Chondrocyte (in vitro differentiated cells): ENCODE measurements at regions not wholly inside any gene's neighbourhood (a gene's known extent, or its start where the extent isn't known, plus 50 kb on each side); places are given as distances from the start of the nearest gene placed in this dataset.
A peak's percentile ranks its signal among the peaks of the same experiment; 100 is the strongest.

Experiments used
- DNase-seq: peaks from one replicate; pipeline ENCODE4 v3.0.0; 2021; ENCODE audit warnings: mixed read lengths, low spot score
- H3K27ac Mint-ChIP-seq: one replicate; pipeline ENCODE4 v1.8.0; 2021; ENCODE audit warnings: mild to moderate bottlenecking, moderate library complexity, mixed read lengths; ENCODE audit not compliant: unreplicated experiment
- H3K27me3 Mint-ChIP-seq: 2 replicates; pipeline ENCODE4 v1.8.0; 2021; ENCODE audit warnings: low read depth, mixed read lengths
- H3K36me3 Mint-ChIP-seq: 2 replicates; pipeline ENCODE4 v1.8.0; 2021; ENCODE audit warnings: low read depth, mixed read lengths
- H3K4me1 Mint-ChIP-seq: 2 replicates; pipeline ENCODE4 v1.8.0; 2021; ENCODE audit warnings: low read depth, mild to moderate bottlenecking, mixed read lengths
- H3K4me3 Mint-ChIP-seq: one replicate; pipeline ENCODE4 v1.8.0; 2021; ENCODE audit warnings: mild to moderate bottlenecking, moderate library complexity, mixed read lengths; ENCODE audit not compliant: unreplicated experiment
- H3K9me3 Mint-ChIP-seq: 2 replicates; pipeline ENCODE4 v1.8.0; 2021; ENCODE audit warnings: low read depth, mixed read lengths
- TF ChIP-seq, protein P1 (sequence below): fragments of 200-600 bp; sonication (generic); IDR thresholded peaks from 2 replicates; pipeline ENCODE4 v1.5.0; 2021; ENCODE audit warnings: antibody characterized with exemption, mild to moderate bottlenecking, moderate library complexity

GRCh38 chr5:54718656-54719055, 201.1 kb downstream of the SNX18 start:
- TF ChIP-seq, protein P1, sequence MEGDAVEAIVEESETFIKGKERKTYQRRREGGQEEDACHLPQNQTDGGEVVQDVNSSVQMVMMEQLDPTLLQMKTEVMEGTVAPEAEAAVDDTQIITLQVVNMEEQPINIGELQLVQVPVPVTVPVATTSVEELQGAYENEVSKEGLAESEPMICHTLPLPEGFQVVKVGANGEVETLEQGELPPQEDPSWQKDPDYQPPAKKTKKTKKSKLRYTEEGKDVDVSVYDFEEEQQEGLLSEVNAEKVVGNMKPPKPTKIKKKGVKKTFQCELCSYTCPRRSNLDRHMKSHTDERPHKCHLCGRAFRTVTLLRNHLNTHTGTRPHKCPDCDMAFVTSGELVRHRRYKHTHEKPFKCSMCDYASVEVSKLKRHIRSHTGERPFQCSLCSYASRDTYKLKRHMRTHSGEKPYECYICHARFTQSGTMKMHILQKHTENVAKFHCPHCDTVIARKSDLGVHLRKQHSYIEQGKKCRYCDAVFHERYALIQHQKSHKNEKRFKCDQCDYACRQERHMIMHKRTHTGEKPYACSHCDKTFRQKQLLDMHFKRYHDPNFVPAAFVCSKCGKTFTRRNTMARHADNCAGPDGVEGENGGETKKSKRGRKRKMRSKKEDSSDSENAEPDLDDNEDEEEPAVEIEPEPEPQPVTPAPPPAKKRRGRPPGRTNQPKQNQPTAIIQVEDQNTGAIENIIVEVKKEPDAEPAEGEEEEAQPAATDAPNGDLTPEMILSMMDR, result no peak
- Mint-ChIP-seq H3K4me3 (no peak overlapping the region), H3K4me1 (peaks cover 59% of the 10 kb centered on the region), H3K9me3 (peaks cover 11% of the 10 kb centered on the region), H3K27me3 (no peaks in the 10 kb centered on the region), H3K36me3 (peaks cover 5% of the 10 kb centered on the region), H3K27ac (peak overlapping the region; percentile 97)
- no peak for DNase-seq

DNA sequence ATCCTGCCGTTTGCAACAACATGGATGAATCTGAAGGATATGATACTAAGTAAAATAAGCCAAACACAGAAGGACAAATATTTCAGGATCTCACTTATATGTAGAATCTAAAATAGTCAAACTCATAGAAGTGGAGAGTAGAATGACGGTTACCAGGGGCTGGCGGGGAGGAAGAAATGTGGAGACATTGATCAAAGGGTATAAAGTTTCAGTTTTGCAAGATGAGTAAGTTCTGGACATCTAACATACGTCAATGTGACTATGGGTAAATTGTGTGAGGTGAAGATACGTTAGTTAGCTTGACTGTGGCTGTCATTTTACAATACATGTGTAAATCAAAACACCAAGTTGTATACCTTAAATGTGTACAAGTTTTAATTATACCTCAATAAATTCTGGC, 200.3 kb downstream of the SNX18 start:
- H3K9me3 Mint-ChIP-seq, result peaks cover 10% of the 10 kb centered on the region
- TF ChIP-seq, protein P1, result no peak
- no peaks in the 10 kb centered on the region for H3K27me3 Mint-ChIP-seq
- no peak overlapping the region for H3K4me3 Mint-ChIP-seq
- DNase-seq, result no peak
- H3K36me3 Mint-ChIP-seq, result peaks cover 5% of the 10 kb centered on the region
- peaks cover 57% of the 10 kb centered on the region for H3K4me1 Mint-ChIP-seq
- H3K27ac Mint-ChIP-seq, result peak overlapping the region; percentile 97

- peaks cover 5% of the 10 kb centered on the region for H3K36me3 Mint-ChIP-seq
- H3K4me3 Mint-ChIP-seq, result no peak overlapping the region
- peaks cover 53% of the 10 kb centered on the region for H3K4me1 Mint-ChIP-seq
- peaks cover 9% of the 10 kb centered on the region for H3K9me3 Mint-ChIP-seq
- no peak overlapping the region for H3K27ac Mint-ChIP-seq
- TF ChIP-seq, protein P1, result no peak
- no peaks in the 10 kb centered on the region for H3K27me3 Mint-ChIP-seq
- no peak for DNase-seq
These were observed 199.9 kb downstream of the SNX18 start for GRCh38 chr5:54717459-54717858.

DNA sequence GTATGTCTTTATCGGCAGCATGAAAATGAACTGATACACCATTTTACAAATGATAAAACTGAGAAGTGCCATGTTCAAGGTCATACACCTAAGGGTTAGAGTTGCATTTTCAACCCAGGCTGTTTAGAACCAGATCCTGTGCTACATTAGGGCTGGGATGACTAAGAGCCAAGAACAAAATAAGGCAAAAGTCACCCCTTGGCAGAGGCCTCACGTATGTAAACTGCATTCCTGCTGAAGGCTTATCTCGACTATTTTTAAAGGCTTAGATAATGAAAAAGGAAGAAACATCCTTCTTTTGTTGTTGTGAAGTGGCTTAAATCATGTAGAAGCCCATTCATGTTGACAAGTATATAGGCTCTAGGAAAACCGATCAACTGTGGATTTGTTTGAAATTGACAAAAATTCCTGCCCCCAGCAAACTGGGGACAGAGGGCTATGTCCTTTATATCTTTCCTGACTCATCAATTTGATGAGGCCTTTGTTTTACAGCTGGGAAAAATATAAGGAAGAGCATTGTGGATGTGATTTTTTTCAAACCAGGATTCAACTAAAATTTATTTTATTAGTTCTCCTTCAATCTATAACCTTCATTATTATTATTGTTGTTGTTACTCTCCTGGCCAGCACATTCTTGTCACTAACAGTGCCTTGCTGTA, 196.5 kb downstream of the SNX18 start:
- Mint-ChIP-seq H3K4me3 (no peak overlapping the region), H3K36me3 (peaks cover 5% of the 10 kb centered on the region), H3K27ac (no peak overlapping the region), H3K9me3 (peaks cover 9% of the 10 kb centered on the region), H3K27me3 (no peaks in the 10 kb centered on the region), H3K4me1 (peaks cover 20% of the 10 kb centered on the region)
- TF ChIP-seq, protein P1, result no peak
- DNase-seq, result no peak

GRCh38 chr5:54709096-54709495, 191.5 kb downstream of the SNX18 start:
- Mint-ChIP-seq H3K4me3 (no peak overlapping the region), H3K27me3 (no peaks in the 10 kb centered on the region), H3K4me1 (peaks cover 8% of the 10 kb centered on the region), H3K36me3 (no peaks in the 10 kb centered on the region), H3K27ac (no peak overlapping the region), H3K9me3 (no peaks in the 10 kb centered on the region)
- DNase-seq, result no peak
- TF ChIP-seq, protein P1, result no peak
